ENCODE measurements at regions not wholly inside any gene's neighbourhood (a gene's known extent, or its start where the extent isn't known, plus 50 kb on each side); places are given as distances from the start of the nearest gene placed in this dataset.

DNA sequence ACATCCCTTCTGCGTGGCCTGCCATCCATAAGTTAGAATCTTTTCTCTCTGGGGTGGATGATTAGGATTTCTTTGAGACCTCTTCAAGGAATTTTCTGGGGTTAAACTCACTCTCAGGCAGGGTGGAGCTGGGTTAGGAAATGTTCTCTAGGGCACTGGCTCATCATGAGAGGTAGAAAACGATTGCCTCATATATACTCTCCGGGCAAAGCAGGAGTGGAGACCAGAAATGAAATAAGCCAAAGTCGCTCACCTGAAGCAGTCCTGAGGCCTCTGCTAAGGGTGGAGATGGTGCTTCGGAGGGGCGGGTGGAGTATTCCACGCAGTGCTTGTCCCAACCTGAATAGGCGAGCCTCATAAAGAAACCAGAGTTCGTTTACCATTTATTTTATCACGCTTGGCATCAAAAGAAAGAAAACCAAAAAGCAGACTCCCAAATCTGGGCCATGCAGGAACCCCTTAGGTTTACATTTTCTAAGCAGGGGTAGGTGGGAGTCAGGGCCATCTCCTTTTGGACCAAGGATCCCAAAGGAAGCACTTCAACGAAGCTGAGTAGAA lies 249.3 kb upstream of the MEIS1 start:
- TF ChIP-seq, protein P1, sequence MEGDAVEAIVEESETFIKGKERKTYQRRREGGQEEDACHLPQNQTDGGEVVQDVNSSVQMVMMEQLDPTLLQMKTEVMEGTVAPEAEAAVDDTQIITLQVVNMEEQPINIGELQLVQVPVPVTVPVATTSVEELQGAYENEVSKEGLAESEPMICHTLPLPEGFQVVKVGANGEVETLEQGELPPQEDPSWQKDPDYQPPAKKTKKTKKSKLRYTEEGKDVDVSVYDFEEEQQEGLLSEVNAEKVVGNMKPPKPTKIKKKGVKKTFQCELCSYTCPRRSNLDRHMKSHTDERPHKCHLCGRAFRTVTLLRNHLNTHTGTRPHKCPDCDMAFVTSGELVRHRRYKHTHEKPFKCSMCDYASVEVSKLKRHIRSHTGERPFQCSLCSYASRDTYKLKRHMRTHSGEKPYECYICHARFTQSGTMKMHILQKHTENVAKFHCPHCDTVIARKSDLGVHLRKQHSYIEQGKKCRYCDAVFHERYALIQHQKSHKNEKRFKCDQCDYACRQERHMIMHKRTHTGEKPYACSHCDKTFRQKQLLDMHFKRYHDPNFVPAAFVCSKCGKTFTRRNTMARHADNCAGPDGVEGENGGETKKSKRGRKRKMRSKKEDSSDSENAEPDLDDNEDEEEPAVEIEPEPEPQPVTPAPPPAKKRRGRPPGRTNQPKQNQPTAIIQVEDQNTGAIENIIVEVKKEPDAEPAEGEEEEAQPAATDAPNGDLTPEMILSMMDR (conservative IDR thresholded peaks at IDR 0.05): no peak
- TF ChIP-seq ZFX (IDR thresholded peaks at IDR 0.05): no peak

Data from C4-2B (cell line).